HepG2 (cell line): ENCODE measurements at regions not wholly inside any gene's neighbourhood (a gene's known extent, or its start where the extent isn't known, plus 50 kb on each side); places are given as distances from the start of the nearest gene placed in this dataset.

Experiments used
- ATAC-seq: fragments of 200-7000 bp; cut with Tn5 transposase; 3 replicates; pipeline ENCODE4 v1.9.1; 2020; ENCODE audit warnings: mild to moderate bottlenecking, moderate library complexity
- BruUV-seq: library from RNA; stranded (reverse); fragments of 400-500 nt; replicated peaks from 2 replicates; lab custom pipeline; 2021; lab: Mats Ljungman, UMichigan
- CTCF ChIA-PET: fragments of 300-600 bp; formaldehyde crosslinking; extraction: SDS; loops from one replicate; lab custom pipeline; 2021; ENCODE audit warnings: low total read pairs, inconsistent platforms, low intra/inter-chr PET ratio; lab: Yijun Ruan, JAX
- POLR2A ChIA-PET: fragments of 350-600 bp; sonication (Branson Sonifier 250); formaldehyde crosslinking; loops from one replicate; lab custom pipeline; 2020; ENCODE audit warnings: antibody characterized with exemption, inconsistent platforms; lab: Yijun Ruan, JAX
- DNase-seq: peaks from one replicate; pipeline ENCODE4 v3.0.0-alpha.2; 2015; ENCODE audit warnings: low spot score
- FAIRE-seq: peaks from 3 replicates; lab custom pipeline; 2011; peaks lifted over from hg19 to GRCh38; lab: Jason Lieb, UNC
- H2AFZ ChIP-seq: one replicate; pipeline ENCODE4 v1.6.1; 2011; ENCODE audit warnings: low read length, inconsistent platforms
- H3K27ac ChIP-seq: fragments of 300-600 bp; 3 replicates; pipeline ENCODE4 v1.8.0; 2011; ENCODE audit warnings: mixed run types, mild to moderate bottlenecking, mixed read lengths, low read length, inconsistent platforms; ENCODE audit not compliant: insufficient read depth; ENCODE audit errors: extremely low read length
- H3K27me3 ChIP-seq, 2 experiments: fragments of 200-600 bp in 1 of 2; 2 replicates in 1 of 2; 3 replicates in 1 of 2; pipeline versions ENCODE4 v1.6.0 to v1.8.0; 2011; ENCODE audit warnings: low read length in 2 of 2, mild to moderate bottlenecking in 2 of 2, moderate library complexity in 2 of 2, inconsistent platforms in 1 of 2; ENCODE audit not compliant: insufficient read depth in 2 of 2, control insufficient read depth in 1 of 2
- H3K36me3 ChIP-seq, 2 experiments: fragments of 200-600 bp in 1 of 2; replicated peaks in 1 of 2; 2 replicates in 1 of 2; 3 replicates in 1 of 2; pipeline versions ENCODE4 v1.5.1 to v1.8.0; 2011; ENCODE audit warnings: low read length in 2 of 2, inconsistent platforms in 1 of 2; ENCODE audit not compliant: insufficient read depth in 2 of 2, control insufficient read depth in 1 of 2
- H3K4me1 ChIP-seq: 2 replicates; pipeline ENCODE4 v1.5.1; 2012; ENCODE audit warnings: low read length, inconsistent platforms; ENCODE audit not compliant: insufficient read depth
- H3K4me2 ChIP-seq: 2 replicates; pipeline ENCODE4 v1.6.0; 2011; ENCODE audit warnings: low read depth, low read length, inconsistent platforms
- H3K4me3 ChIP-seq, 3 experiments: fragments of 200-600 bp in 1 of 3; sonication (generic), shearing (Covaris generic) in 1 of 3; replicated peaks in 1 of 3; 2 replicates each; pipeline ENCODE4 v1.5.1; 2011 to 2016; ENCODE audit warnings: low read length in 3 of 3, inconsistent platforms in 2 of 3, low read depth in 2 of 3, mild to moderate bottlenecking in 2 of 3, control low read depth in 1 of 3, mixed read lengths in 1 of 3; ENCODE audit not compliant: insufficient read depth in 1 of 3
- H3K79me2 ChIP-seq: one replicate; pipeline ENCODE4 v1.6.1; 2011; ENCODE audit warnings: low read length, inconsistent platforms; ENCODE audit not compliant: insufficient read depth
- H3K9ac ChIP-seq: 2 replicates; pipeline ENCODE4 v1.6.0; 2011; ENCODE audit warnings: mild to moderate bottlenecking, low read depth, low read length, inconsistent platforms; ENCODE audit not compliant: insufficient read depth
- H3K9me3 ChIP-seq: 2 replicates; pipeline ENCODE4 v1.5.1; 2012; ENCODE audit warnings: mild to moderate bottlenecking, low read length
- H4K20me1 ChIP-seq: 2 replicates; pipeline ENCODE4 v1.6.0; 2011; ENCODE audit warnings: inconsistent platforms, mild to moderate bottlenecking, low read length, moderate library complexity; ENCODE audit not compliant: insufficient read depth
- ISX ChIP-seq: sonication (generic); formaldehyde crosslinking; conservative IDR thresholded peaks from 2 replicates; pipeline ENCODE4 v1.5.0; 2020; ENCODE audit warnings: missing genetic modification reagents
- NFKBIZ ChIP-seq: IDR thresholded peaks from 2 replicates; pipeline ENCODE4 v1.6.1; 2018; ENCODE audit warnings: missing genetic modification reagents, missing compliant biosample characterization
- ZNF280D ChIP-seq: sonication (generic); formaldehyde crosslinking; IDR thresholded peaks from 2 replicates; pipeline ENCODE4 v1.5.1; 2020; ENCODE audit warnings: mild to moderate bottlenecking, missing genetic modification reagents
- ZNF547 ChIP-seq: sonication (generic); formaldehyde crosslinking; IDR thresholded peaks from 2 replicates; pipeline ENCODE4 v1.5.1; 2020; ENCODE audit warnings: mild to moderate bottlenecking, missing genetic modification reagents
- ZNF598 ChIP-seq: sonication (generic); formaldehyde crosslinking; IDR thresholded peaks from 2 replicates; pipeline ENCODE4 v1.5.1; 2020; ENCODE audit warnings: mild to moderate bottlenecking, missing genetic modification reagents, borderline replicate concordance
- ZNF687 ChIP-seq: sonication (generic); formaldehyde crosslinking; IDR thresholded peaks from 2 replicates; pipeline ENCODE4 v1.5.1; 2020; ENCODE audit warnings: mild to moderate bottlenecking, missing genetic modification reagents, moderate library complexity
- ZNF776 ChIP-seq: sonication (generic); formaldehyde crosslinking; IDR thresholded peaks from 2 replicates; pipeline ENCODE4 v1.4.0; 2020; ENCODE audit warnings: mild to moderate bottlenecking, missing genetic modification reagents
- WGBS: methylation state at CpG from one replicate; pipeline ENCODE4 v1.1.6; 2017; ENCODE audit warnings: low lambda C conversion rate; 5-methylcytosine and 5-hydroxymethylcytosine counted together
- in situ Hi-C: cut with HindIII; loops from 2 replicates; pipeline ENCODE4 v1.10.0; 2017; ENCODE audit warnings: low pct_unique_long_range_greater_than_20kb; ENCODE audit not compliant: extremely low pct_ligation_motif_present
- intact Hi-C: fragments of 100-400 bp; cut with micrococcal nuclease; formaldehyde crosslinking; loops from one replicate; pipeline ENCODE4 v1.10.0; 2022; ENCODE audit not compliant: unreplicated experiment
- TF ChIP-seq, protein P1 (sequence below): sonication (generic); formaldehyde crosslinking; IDR thresholded peaks from 2 replicates; pipeline ENCODE4 v1.8.0; 2022; ENCODE audit warnings: mild to moderate bottlenecking, missing genetic modification reagents, moderate library complexity
- TF ChIP-seq, protein P2 (sequence below): conservative IDR thresholded peaks from 2 replicates; pipeline ENCODE4 v1.6.1; 2018; ENCODE audit warnings: missing genetic modification reagents

DNA sequence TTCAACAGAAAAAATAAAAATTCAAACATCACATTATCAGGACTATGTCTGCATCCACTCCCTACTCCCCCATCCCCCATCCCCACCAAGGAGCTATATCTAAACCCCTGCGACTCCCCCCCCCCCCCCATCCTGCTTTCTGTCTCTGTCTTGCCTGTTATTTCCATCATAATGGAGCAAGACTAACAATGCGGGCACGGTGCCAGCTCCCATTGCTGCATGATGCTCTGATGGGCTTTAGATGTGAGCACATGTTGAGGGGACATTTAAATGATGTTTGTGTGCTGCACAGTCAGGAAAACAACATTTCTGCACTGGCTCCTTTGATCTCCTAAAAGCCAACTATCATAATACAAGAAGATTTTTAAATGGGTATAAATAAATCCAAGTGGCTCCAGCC is 644.2 kb upstream of the SETBP1 start (continued):
- no peak for TF ChIP-seq ZNF547 (CRISPR knock-in tag)
- no peak for TF ChIP-seq ZNF598 (CRISPR knock-in tag)
- no peak for TF ChIP-seq NFKBIZ (CRISPR knock-in tag)
- TF ChIP-seq ZNF687 (CRISPR knock-in tag), result no peak
- TF ChIP-seq ZNF776 (CRISPR knock-in tag), result no peak

DNA sequence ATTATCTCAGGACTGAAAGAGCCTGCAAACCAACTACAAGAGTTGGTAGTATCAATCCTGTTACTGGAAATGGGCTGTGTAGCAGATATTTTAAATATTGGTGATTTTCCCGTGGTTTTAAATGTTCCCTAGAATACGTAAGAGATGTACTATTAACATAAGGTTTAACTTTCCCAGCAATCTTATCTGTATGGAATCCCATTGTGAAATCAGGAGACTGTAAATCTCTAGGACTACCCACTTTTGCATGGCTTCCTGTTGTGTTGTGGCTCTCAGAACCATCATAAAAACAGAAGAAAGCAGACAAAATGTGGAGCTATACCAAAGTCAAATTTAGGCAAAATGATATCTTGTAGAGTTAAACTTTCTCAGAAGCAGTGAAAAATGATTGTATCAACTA is 641.5 kb upstream of the SETBP1 start:
- BruUV-seq, result no TSS peak
- Histone ChIP-seq H3K27me3 (no peaks in the 10 kb centered on the region), H3K9me3 (peaks cover 67% of the 10 kb centered on the region), H3K79me2 (no peaks in the 10 kb centered on the region), H2AFZ (no peak overlapping the region), H3K27ac (no peak overlapping the region), H3K4me3 (no peak overlapping the region), H4K20me1 (no peaks in the 10 kb centered on the region), H3K4me1 (no peaks in the 10 kb centered on the region), H3K4me2 (no peak overlapping the region), H3K9ac (no peak overlapping the region), H3K36me3 (no peaks in the 10 kb centered on the region)
- ChIA-PET CTCF (no interaction called here), POLR2A (no interaction called here)
- ATAC-seq (no peak), FAIRE-seq (no peak), DNase-seq (no peak)
- in situ Hi-C loops (no loop called here), intact Hi-C loops (no loop called here)
- 0% methylated on average over 2 of the region's 2 CpGs for WGBS
- TF ChIP-seq, protein P1, sequence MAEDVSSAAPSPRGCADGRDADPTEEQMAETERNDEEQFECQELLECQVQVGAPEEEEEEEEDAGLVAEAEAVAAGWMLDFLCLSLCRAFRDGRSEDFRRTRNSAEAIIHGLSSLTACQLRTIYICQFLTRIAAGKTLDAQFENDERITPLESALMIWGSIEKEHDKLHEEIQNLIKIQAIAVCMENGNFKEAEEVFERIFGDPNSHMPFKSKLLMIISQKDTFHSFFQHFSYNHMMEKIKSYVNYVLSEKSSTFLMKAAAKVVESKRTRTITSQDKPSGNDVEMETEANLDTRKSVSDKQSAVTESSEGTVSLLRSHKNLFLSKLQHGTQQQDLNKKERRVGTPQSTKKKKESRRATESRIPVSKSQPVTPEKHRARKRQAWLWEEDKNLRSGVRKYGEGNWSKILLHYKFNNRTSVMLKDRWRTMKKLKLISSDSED (CRISPR knock-in tag), result no peak
- no peak for TF ChIP-seq ZNF280D
- TF ChIP-seq ZNF687 (CRISPR knock-in tag), result no peak
- TF ChIP-seq, protein P2, sequence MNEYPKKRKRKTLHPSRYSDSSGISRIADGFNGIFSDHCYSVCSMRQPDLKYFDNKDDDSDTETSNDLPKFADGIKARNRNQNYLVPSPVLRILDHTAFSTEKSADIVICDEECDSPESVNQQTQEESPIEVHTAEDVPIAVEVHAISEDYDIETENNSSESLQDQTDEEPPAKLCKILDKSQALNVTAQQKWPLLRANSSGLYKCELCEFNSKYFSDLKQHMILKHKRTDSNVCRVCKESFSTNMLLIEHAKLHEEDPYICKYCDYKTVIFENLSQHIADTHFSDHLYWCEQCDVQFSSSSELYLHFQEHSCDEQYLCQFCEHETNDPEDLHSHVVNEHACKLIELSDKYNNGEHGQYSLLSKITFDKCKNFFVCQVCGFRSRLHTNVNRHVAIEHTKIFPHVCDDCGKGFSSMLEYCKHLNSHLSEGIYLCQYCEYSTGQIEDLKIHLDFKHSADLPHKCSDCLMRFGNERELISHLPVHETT (CRISPR knock-in tag), result no peak
- TF ChIP-seq ISX (CRISPR knock-in tag), result no peak
